Fibroblast of lung (primary cell): ENCODE measurements at regions not wholly inside any gene's neighbourhood (a gene's known extent, or its start where the extent isn't known, plus 50 kb on each side); places are given as distances from the start of the nearest gene placed in this dataset.

Source experiments
- DNase-seq, 2 donors: peaks; one replicate each; pipeline versions ENCODE4 v3.0.0 to v3.0.0-alpha.2; 2010; ENCODE audit warnings: low read depth in 2 of 2
- H2AFZ ChIP-seq: 2 replicates; pipeline ENCODE4 v1.5.1; 2012; ENCODE audit warnings: low read length, control low read depth, inconsistent platforms
- H3K27ac ChIP-seq: 2 replicates; pipeline ENCODE4 v1.5.1; 2011; ENCODE audit warnings: low read length, control low read depth; ENCODE audit not compliant: insufficient read depth
- H3K27me3 ChIP-seq: 2 replicates; pipeline ENCODE4 v1.5.1; 2011; ENCODE audit warnings: mild to moderate bottlenecking, low read length; ENCODE audit not compliant: control insufficient read depth, insufficient read depth
- H3K36me3 ChIP-seq: 2 replicates; pipeline ENCODE4 v1.5.1; 2011; ENCODE audit warnings: low read length; ENCODE audit not compliant: control insufficient read depth, insufficient read depth
- H3K4me1 ChIP-seq: 2 replicates; pipeline ENCODE4 v1.5.1; 2011; ENCODE audit warnings: low read length; ENCODE audit not compliant: control insufficient read depth, insufficient read depth; ENCODE audit errors: extremely low read depth
- H3K4me2 ChIP-seq: 2 replicates; pipeline ENCODE4 v1.5.1; 2011; ENCODE audit warnings: low read length, control low read depth; ENCODE audit not compliant: insufficient read depth; ENCODE audit errors: extremely low read depth
- H3K4me3 ChIP-seq, 4 experiments: fragments of 200-600 bp in 1 of 4; sonication (generic) in 1 of 4; replicated peaks in 1 of 4; 2 replicates each; pipeline ENCODE4 v1.5.1; 2011 to 2016; ENCODE audit warnings: low read length in 4 of 4, low read depth in 3 of 4, mild to moderate bottlenecking in 3 of 4, control low read depth in 2 of 4, inconsistent platforms in 1 of 4, mixed read lengths in 1 of 4; ENCODE audit not compliant: insufficient read depth in 1 of 4; ENCODE audit errors: control extremely low read depth in 1 of 4
- H3K79me2 ChIP-seq: 2 replicates; pipeline ENCODE4 v1.5.1; 2012; ENCODE audit warnings: mild to moderate bottlenecking, low read length, inconsistent platforms; ENCODE audit not compliant: control insufficient read depth, insufficient read depth
- H3K9ac ChIP-seq: 2 replicates; pipeline ENCODE4 v1.5.1; 2011; ENCODE audit warnings: mild to moderate bottlenecking, low read length, control low read depth; ENCODE audit not compliant: insufficient read depth
- H3K9me3 ChIP-seq: 2 replicates; pipeline ENCODE4 v1.5.1; 2012; ENCODE audit warnings: low read depth, low read length; ENCODE audit not compliant: control insufficient read depth, insufficient read depth
- H4K20me1 ChIP-seq: 2 replicates; pipeline ENCODE4 v1.5.1; 2011; ENCODE audit warnings: low read length; ENCODE audit not compliant: control insufficient read depth, insufficient read depth; ENCODE audit errors: extremely low read depth
- CTCF ChIP-seq, 2 donors: IDR thresholded peaks in 1 of 2; conservative IDR thresholded peaks in 1 of 2; 1 replicate in 1 of 2; 2 replicates in 1 of 2; pipeline ENCODE4 v1.5.1; 2011 to 2012; ENCODE audit warnings: low read length in 2 of 2, control low read depth in 1 of 2, inconsistent platforms in 1 of 2, low read depth in 1 of 2, mild to moderate bottlenecking in 1 of 2
- EZH2 ChIP-seq: IDR thresholded peaks from 2 replicates; pipeline ENCODE4 v1.5.1; 2012; ENCODE audit warnings: low read length, control low read depth, mild to moderate bottlenecking; ENCODE audit errors: missing control alignments

- Histone ChIP-seq H3K4me3 (no peak overlapping the region), H3K4me1 (no peaks in the 10 kb centered on the region), H4K20me1 (no peaks in the 10 kb centered on the region), H3K79me2 (no peaks in the 10 kb centered on the region), H3K9me3 (no peaks in the 10 kb centered on the region), H3K27ac (no peak overlapping the region), H3K4me2 (no peak overlapping the region), H3K27me3 (no peaks in the 10 kb centered on the region), H3K36me3 (no peaks in the 10 kb centered on the region), H3K9ac (no peak overlapping the region), H2AFZ (no peak overlapping the region)
- TF ChIP-seq CTCF (conservative IDR thresholded peaks at IDR 0.05 in 1 of 2, IDR thresholded peaks at IDR 0.05 in 1 of 2; ENCODE audit: low read depth in 1 of 2, low read length in 2 of 2) (no peak), EZH2 (no peak)
- DNase-seq: no peak
Measured at GRCh38 chr5:85927632-85928031, 690.1 kb upstream of the COX7C start.

- Histone ChIP-seq H3K9me3 (no peaks in the 10 kb centered on the region), H3K4me3 (no peak overlapping the region), H3K79me2 (no peaks in the 10 kb centered on the region), H3K4me1 (no peaks in the 10 kb centered on the region), H3K36me3 (no peaks in the 10 kb centered on the region), H3K27ac (no peak overlapping the region), H2AFZ (no peak overlapping the region), H3K9ac (no peak overlapping the region), H4K20me1 (no peaks in the 10 kb centered on the region), H3K4me2 (no peak overlapping the region), H3K27me3 (no peaks in the 10 kb centered on the region)
- DNase-seq: no peak
- TF ChIP-seq CTCF (conservative IDR thresholded peaks at IDR 0.05 in 1 of 2, IDR thresholded peaks at IDR 0.05 in 1 of 2; ENCODE audit: low read depth in 1 of 2, low read length in 2 of 2) (no peak), EZH2 (no peak)
Measured at GRCh38 chr5:85929713-85930112, 688.0 kb upstream of the COX7C start.

- H3K9me3 ChIP-seq: no peaks in the 10 kb centered on the region
- no peaks in the 10 kb centered on the region for H3K4me1 ChIP-seq
- DNase-seq: no peak
- H3K4me3 ChIP-seq: no peak overlapping the region
- no peaks in the 10 kb centered on the region for H3K36me3 ChIP-seq
- H4K20me1 ChIP-seq: no peaks in the 10 kb centered on the region
- no peak overlapping the region for H3K9ac ChIP-seq
- no peaks in the 10 kb centered on the region for H3K27me3 ChIP-seq
- H2AFZ ChIP-seq: no peak overlapping the region
- H3K27ac ChIP-seq: no peak overlapping the region
- TF ChIP-seq CTCF (conservative IDR thresholded peaks at IDR 0.05 in 1 of 2, IDR thresholded peaks at IDR 0.05 in 1 of 2; ENCODE audit: low read depth in 1 of 2, low read length in 2 of 2) (no peak), EZH2 (no peak)
- H3K4me2 ChIP-seq: no peak overlapping the region
- H3K79me2 ChIP-seq: no peaks in the 10 kb centered on the region
Measured at GRCh38 chr5:85931220-85931619, 686.5 kb upstream of the COX7C start.
